Activated naive CD4-positive, alpha-beta T cell treated with anti-CD3 and anti-CD28 coated beads, Interleukin-2, amount 50 U/mL, for 72 hours (primary cell): ENCODE measurements at regions not wholly inside any gene's neighbourhood (a gene's known extent, or its start where the extent isn't known, plus 50 kb on each side); places are given as distances from the start of the nearest gene placed in this dataset.

Source experiments
- ATAC-seq, 2 donors: fragments of 150-1000 bp; cut with Tn5 transposase; 2 replicates each; pipeline ENCODE4 v1.10.0; 2021; ENCODE audit warnings: mild to moderate bottlenecking in 2 of 2, moderate library complexity in 2 of 2
- DNase-seq, 2 donors: peaks; one replicate each; pipeline ENCODE4 v3.0.0; 2021 to 2022; ENCODE audit warnings: low spot score in 2 of 2
- H3K27ac Mint-ChIP-seq, 2 donors: one replicate each; pipeline ENCODE4 v1.8.0; 2022; ENCODE audit warnings: mild to moderate bottlenecking in 2 of 2, mixed read lengths in 2 of 2
- H3K36me3 Mint-ChIP-seq, 2 donors: one replicate each; pipeline ENCODE4 v1.8.0; 2022; ENCODE audit warnings: mixed read lengths in 2 of 2
- H3K9me3 Mint-ChIP-seq, 2 donors: one replicate each; pipeline ENCODE4 v1.8.0; 2022; ENCODE audit warnings: mixed read lengths in 2 of 2

DNA sequence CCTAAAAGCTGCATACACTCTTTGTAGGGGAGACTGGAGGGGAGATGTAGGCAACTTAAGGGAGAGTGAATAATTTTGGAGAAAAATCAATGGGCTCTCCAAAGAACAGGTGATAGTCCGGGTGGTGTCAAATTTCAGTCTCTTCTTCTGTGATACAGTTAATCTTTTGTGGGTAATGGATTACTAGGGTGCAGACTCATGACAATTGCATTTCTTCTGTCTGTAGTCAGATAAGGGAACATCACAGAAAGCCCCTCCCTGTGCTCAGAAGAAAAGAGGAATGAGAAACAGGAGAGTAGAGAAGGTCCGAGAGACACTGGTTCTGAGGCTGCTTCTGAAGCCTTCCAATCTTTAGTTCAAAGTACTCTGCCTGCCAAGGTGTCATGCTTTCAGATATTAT lies 1140.7 kb upstream of the LRRN3 start:
- Mint-ChIP-seq H3K27ac (no peak overlapping the region), H3K9me3 (peaks cover 3 to 5% of the 10 kb centered on the region in 2 donors), H3K36me3 (no peaks in the 10 kb centered on the region)
- ATAC-seq (no peak), DNase-seq (no peak)

DNA sequence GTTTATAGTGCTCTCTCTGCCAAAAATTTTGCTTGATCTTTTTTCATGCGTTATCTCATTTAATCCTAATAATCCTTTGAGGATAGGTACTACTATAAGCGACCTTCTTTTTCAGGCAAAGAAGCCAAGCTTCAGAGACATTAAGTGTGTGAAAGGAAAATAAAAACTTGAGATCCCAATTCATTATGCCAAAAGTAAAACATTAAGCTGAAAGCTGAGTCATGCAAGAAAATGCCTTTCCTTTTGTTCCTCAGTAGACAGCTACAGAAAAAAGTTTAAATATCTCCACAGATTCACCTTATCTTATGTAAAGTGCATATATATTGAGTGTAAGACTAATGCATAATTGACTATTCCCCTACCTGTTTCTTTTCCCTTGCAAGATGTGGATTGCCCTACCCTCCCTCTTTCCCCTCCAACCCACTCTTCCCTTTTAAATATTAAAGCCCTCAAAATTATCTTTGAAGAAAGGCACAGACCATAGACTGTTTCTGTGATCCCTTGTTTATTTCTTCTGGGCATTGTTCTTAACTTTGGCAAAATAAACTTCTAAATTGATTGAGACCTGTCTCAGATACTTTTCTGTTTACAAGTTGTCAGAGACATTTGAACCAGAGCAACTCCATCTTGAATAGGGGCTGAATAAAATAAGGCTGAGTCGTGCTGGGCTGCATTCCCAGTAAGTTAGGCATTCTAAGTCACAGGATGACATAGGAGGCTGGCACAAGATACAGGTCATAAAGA lies 1139.9 kb upstream of the LRRN3 start:
- Mint-ChIP-seq H3K9me3 (peaks cover 3 to 5% of the 10 kb centered on the region in 2 donors), H3K36me3 (no peaks in the 10 kb centered on the region), H3K27ac (no peak overlapping the region)
- ATAC-seq (no peak), DNase-seq (no peak)

GRCh38 chr7:109951565-109951928 lies 1139.4 kb upstream of the LRRN3 start:
- ATAC-seq (no peak), DNase-seq (no peak)
- Mint-ChIP-seq H3K27ac (no peak overlapping the region), H3K36me3 (no peaks in the 10 kb centered on the region), H3K9me3 (peaks cover 3 to 5% of the 10 kb centered on the region in 2 donors)

DNA sequence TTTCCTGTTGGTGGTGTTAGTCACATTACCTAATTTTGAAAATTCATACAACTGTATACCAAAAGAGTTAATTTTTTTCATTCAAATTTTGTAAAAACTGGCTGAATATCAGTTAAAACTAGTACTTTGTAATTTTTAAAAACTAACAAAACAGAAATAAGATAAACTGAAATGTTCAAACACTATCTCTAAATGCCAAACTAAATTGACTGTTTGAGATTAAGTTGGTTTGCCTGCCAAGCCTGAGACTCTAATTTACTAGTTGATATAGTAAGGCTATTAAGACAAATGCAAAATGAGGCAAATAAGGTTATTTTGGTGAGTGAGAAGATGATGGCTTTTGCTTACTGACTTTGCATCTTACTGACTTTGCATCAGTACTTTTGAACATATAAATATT lies 1134.9 kb upstream of the LRRN3 start:
- H3K36me3 Mint-ChIP-seq: no peaks in the 10 kb centered on the region
- H3K27ac Mint-ChIP-seq: no peak overlapping the region
- peaks cover 5 to 7% of the 10 kb centered on the region in 2 donors for H3K9me3 Mint-ChIP-seq
- ATAC-seq (no peak), DNase-seq (no peak)

DNA sequence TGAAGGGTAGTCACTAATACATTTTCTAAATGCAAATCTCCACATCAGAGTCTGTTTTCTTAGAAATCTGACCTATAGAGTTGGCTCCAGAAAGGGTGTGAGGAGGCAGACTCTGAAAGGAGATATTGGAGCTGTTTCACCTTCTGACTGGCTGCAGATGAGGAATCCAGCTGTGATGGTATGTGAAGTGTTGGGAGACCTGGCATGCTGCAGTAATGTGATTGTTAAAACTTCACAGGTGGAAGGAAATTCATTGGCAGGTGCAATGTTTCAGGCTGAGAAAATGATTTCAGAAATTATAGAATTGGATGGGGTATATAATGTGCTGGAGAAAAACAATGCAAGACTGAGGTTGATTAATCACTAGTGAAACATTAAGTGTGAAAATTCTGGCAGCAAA lies 1134.0 kb upstream of the LRRN3 start:
- Mint-ChIP-seq H3K27ac (no peak overlapping the region), H3K9me3 (peaks cover 9 to 10% of the 10 kb centered on the region in 2 donors), H3K36me3 (no peaks in the 10 kb centered on the region)
- ATAC-seq: no peak
- DNase-seq: no peak

DNA sequence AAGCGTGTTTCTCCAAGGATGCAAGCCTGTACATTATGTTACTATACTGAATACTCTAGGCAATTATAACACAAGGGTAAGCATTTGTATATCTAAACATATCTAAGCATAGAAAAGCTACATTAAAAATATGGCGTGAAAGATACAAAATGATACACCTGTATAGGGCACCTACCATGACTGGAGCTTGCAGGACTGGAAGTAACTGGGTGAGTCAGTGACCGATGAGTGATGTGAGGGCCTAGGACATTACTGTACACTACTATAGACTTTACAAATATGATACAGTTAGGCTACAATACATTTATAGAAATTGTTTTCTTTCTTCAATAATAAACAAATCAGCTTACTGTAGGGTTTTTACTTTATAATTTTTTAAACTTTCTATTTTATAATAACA lies 1127.2 kb upstream of the LRRN3 start:
- H3K27ac Mint-ChIP-seq: no peak overlapping the region
- ATAC-seq (no peak), DNase-seq (no peak)
- H3K9me3 Mint-ChIP-seq: peaks cover 4 to 7% of the 10 kb centered on the region in 2 donors
- no peaks in the 10 kb centered on the region for H3K36me3 Mint-ChIP-seq

DNA sequence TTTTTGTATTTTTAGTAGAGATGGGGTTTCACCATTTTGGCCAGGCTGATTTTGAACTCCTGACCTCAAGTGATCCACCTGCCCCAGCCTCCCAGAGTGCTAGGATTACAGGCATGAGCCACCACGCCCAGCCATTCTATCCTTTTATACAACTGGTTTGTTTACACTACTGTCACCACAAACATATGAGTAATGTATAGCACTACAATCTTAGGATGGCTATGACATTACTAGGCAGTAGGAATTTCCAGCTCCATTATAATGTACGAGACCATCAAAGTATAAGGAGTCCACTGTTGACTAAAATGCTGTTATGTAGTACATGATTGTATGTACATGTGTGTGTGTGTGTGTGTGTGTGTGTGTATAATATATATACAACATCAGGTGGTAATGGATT lies 1126.1 kb upstream of the LRRN3 start:
- Mint-ChIP-seq H3K9me3 (peaks cover 4 to 7% of the 10 kb centered on the region in 2 donors), H3K27ac (no peak overlapping the region), H3K36me3 (no peaks in the 10 kb centered on the region)
- no peak for DNase-seq
- no peak for ATAC-seq

DNA sequence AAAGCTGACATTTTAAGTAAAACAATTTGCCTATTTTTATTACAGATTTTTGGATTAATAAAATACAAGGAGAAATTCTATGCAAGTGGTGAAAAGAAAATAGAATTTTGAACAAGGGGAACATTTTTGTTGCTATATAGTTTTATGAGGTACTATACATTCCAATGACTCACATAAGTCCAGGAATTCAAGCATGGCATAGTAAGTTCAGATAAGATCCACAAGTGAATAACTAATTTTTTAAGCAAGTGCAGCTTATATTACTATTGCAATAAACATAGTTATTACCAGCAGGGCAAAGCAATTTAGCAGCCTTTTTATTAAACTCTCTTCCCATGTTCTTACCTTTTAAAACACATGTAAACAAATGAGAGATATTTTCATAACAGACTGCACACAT lies 1123.5 kb upstream of the LRRN3 start:
- DNase-seq (no peak), ATAC-seq (no peak)
- H3K27ac Mint-ChIP-seq: no peak overlapping the region
- H3K9me3 Mint-ChIP-seq: no peaks in the 10 kb centered on the region
- no peaks in the 10 kb centered on the region for H3K36me3 Mint-ChIP-seq

DNA sequence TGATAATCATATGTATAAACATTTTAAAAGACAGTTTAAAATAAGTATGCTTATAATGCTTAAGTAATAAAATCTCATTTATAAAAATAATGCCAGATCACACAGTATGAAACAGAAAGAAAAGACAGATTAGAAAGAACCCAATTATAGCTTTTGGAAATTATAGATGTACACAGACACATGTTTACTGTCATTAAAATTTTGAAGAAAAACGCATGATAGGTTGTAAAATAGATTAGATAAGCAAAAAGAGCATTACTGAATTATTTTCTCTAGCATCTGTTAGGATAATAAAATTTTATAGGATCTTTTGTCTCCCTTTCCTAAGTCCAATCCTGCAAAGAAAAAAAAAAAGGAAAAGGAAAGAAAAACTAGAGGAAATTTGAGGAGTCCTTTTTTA lies 1107.3 kb upstream of the LRRN3 start:
- H3K9me3 Mint-ChIP-seq: peaks cover 2 to 5% of the 10 kb centered on the region in 2 donors

GRCh38 chr7:109984729-109985128 lies 1106.2 kb upstream of the LRRN3 start:
- Mint-ChIP-seq H3K27ac (no peak overlapping the region), H3K36me3 (no peaks in the 10 kb centered on the region), H3K9me3 (peaks cover 0 to 3% of the 10 kb centered on the region in 2 donors)

More for the DNA sequence above, 1107.3 kb upstream of the LRRN3 start:
- ATAC-seq: no peak
- H3K36me3 Mint-ChIP-seq: no peaks in the 10 kb centered on the region
- H3K27ac Mint-ChIP-seq: no peak overlapping the region
- no peak for DNase-seq

GRCh38 chr7:109986701-109987100 lies 1104.2 kb upstream of the LRRN3 start:
- Mint-ChIP-seq H3K9me3 (peaks cover 0 to 3% of the 10 kb centered on the region in 2 donors), H3K27ac (no peak overlapping the region), H3K36me3 (no peaks in the 10 kb centered on the region)
- no peak for DNase-seq
- no peak for ATAC-seq

More at GRCh38 chr7:109984729-109985128, 1106.2 kb upstream of the LRRN3 start:
- DNase-seq (no peak), ATAC-seq (no peak)

GRCh38 chr7:109996411-109996810 lies 1094.5 kb upstream of the LRRN3 start:
- Mint-ChIP-seq H3K27ac (no peak overlapping the region), H3K9me3 (no peaks in the 10 kb centered on the region), H3K36me3 (no peaks in the 10 kb centered on the region)
- DNase-seq (no peak), ATAC-seq (no peak)

DNA sequence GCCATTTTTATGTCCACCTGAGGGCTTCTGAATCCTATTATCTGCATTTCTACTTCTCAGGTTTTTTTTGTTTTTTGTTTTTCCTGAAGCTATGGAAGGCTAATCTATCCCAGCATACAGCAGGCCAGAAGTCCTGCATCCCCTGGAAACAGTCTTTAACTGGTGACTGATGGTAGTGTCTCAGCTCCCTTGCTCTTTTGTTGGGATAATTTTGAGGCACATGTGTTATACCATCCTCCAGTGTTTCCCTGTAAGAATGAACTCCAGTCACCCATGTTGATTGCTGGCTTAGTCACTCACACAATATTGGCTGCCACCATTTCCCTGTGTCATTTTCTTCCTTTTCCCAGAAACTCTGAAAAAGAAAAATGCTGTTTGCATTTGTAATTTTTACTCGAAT lies 1094.0 kb upstream of the LRRN3 start:
- no peak for ATAC-seq
- no peaks in the 10 kb centered on the region for H3K36me3 Mint-ChIP-seq
- no peak overlapping the region for H3K27ac Mint-ChIP-seq
- no peaks in the 10 kb centered on the region for H3K9me3 Mint-ChIP-seq
- DNase-seq: no peak

DNA sequence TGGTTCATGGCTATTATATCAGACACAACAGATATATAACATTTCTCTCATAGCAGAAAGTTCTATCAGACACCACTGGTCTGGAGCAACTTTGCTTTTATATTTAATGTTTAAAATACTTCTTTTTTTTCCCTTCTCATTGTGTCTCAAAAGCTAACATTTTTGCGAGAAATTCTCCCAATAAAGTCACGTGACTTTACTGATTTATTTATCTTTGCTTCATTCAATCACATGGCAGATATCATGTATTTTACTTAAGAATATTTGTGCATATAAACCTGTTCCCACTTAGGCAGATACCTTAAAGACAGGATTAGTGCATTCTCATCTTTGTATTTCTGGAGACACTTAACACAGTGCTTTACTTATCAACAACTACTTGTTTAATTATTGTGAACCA lies 1093.1 kb upstream of the LRRN3 start:
- no peaks in the 10 kb centered on the region for H3K9me3 Mint-ChIP-seq
- H3K36me3 Mint-ChIP-seq: no peaks in the 10 kb centered on the region
- no peak for DNase-seq
- no peak for ATAC-seq
- no peak overlapping the region for H3K27ac Mint-ChIP-seq

- H3K9me3 Mint-ChIP-seq: no peaks in the 10 kb centered on the region
- no peaks in the 10 kb centered on the region for H3K36me3 Mint-ChIP-seq
- H3K27ac Mint-ChIP-seq: no peak overlapping the region
- no peak for DNase-seq
- no peak for ATAC-seq
These were observed 1089.5 kb upstream of the LRRN3 start for GRCh38 chr7:110001254-110001938.

- Mint-ChIP-seq H3K9me3 (no peaks in the 10 kb centered on the region), H3K27ac (no peak overlapping the region), H3K36me3 (no peaks in the 10 kb centered on the region)
- DNase-seq (no peak), ATAC-seq (no peak)
These were observed 1087.1 kb upstream of the LRRN3 start for GRCh38 chr7:110003827-110004226.

GRCh38 chr7:110007320-110008063 lies 1083.4 kb upstream of the LRRN3 start:
- DNase-seq (no peak), ATAC-seq (no peak)
- H3K9me3 Mint-ChIP-seq: no peaks in the 10 kb centered on the region
- H3K36me3 Mint-ChIP-seq: no peaks in the 10 kb centered on the region
- no peak overlapping the region for H3K27ac Mint-ChIP-seq
